HG03442 (cell line): ENCODE measurements at regions not wholly inside any gene's neighbourhood (a gene's known extent, or its start where the extent isn't known, plus 50 kb on each side); places are given as distances from the start of the nearest gene placed in this dataset.
"Not testable (repeated sequence)": the region's sequence is repeated elsewhere in the genome, so short reads cannot be mapped to it uniquely, and the experiment has no call there.

Experiments used
- ATAC-seq: cut with Tn5 transposase; IDR thresholded peaks from one replicate; pipeline ENCODE4 v1.9.1; 2021; ENCODE audit warnings: mild to moderate bottlenecking, moderate library complexity; ENCODE audit not compliant: unreplicated experiment

DNA sequence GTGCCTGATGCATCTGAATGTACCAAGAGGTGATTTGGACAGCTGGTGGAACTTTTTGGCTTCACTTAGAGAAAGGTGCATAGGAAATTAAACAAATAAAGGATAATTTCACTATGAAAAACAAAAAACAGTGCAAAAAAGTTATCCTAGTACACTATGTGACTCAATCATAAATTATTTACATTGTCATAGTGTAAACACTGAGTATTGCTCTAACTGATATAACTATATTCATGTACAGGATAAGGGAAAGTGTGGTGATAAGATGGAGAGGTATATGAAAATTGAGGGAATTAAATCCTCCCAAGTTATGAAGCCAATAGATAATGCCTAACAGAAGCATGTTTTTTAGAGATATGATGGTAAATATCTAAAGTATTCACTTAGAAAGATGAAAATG lies 50.2 kb upstream of the CPNE4 start:
- no peak for ATAC-seq

DNA sequence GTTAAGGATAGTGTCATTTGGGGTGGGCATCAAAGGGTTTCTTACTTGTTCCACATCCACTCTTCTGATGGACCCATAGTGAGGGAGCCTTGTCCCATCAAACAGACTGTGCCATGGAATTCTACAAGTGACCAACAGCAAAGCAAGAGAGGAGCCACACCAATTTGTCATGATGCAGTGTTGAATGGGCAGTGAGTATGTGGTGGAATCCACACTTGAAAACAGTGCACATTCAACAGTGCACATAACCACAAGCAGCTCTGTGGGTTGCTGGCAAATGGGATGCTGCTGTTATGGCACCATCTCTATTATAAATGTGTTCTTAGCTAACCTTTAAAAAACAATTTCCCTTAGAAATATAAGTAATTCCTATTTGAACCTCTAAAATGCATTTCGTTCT lies 52.5 kb upstream of the CPNE4 start:
- ATAC-seq = no peak

DNA sequence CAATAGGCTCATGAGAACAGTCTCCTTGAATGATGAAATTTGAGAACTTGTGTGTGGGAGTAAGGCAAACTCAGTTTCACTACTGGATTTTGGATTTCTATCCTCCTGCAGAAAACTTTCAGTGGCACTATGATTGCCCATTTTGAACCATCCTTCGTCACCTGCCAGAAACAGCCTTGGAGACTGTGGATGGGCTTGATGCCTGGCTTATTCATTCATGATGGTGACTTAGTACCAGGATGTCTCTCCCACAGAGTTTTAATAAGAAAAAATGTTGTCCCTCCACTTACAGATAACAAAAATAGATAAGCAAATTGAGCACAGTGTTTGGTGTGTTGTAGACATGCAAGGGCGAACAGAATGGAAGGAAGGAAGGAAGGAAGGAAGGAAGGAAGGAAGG lies 53.5 kb upstream of the CPNE4 start:
- ATAC-seq = no peak

DNA sequence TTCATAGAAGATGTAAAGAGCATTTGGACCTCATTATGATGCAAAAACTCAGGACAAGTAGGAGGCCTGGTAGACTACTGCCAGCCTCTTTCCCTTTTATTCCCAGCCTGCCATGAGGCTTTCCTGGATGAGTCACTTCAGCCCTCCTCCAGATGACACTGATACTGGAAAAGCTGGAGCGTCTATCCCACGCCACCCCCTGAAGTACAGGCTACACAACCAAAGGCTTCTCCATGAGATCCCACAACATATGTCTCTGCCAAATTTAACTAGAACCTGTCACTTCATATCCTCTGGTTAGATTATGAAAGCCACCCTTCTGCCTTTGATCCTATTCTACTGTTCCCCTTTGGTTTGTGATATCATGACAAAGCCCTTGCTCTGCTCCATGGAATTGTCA lies 56.1 kb upstream of the CPNE4 start:
- no peak for ATAC-seq

DNA sequence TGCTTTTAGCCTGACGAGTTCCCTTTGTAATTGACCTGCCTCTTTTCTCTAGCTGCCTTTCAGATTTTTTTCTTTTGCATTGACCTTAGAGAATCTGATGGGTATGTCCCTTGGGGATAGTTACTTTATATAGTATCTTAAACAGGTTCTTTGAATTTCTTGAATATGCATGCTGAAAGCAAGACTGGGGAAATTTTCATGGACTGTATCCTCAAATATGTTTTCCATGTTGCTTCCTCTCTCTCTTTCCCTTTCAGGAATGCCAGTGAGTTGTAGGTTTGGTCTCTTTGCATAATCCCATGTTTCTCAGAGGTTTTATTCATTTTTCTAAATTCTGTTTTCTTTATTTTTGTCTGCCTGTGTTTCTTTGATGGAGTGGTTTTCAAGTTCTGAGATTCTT lies 81.8 kb upstream of the CPNE4 start:
- no peak for ATAC-seq

DNA sequence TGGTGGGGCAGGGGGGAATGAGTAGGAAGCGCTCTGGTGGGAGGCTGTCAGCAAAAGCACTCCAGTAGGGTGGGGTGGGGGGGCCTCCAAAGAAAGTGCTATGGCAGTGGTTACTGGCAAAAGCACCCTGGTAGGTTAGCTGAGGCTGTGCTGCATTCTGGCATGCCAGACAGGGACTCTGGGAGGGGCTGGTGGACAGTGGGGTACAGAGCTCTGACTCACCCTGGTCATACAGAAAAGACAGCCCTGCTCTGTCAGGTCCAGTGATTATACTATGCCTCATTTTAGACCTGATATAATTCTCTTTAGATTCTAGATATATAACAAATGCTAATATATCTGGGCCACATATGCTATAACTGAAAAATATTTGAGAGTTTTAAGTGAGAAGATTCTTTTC lies 82.8 kb upstream of the CPNE4 start:
- ATAC-seq = no peak

DNA sequence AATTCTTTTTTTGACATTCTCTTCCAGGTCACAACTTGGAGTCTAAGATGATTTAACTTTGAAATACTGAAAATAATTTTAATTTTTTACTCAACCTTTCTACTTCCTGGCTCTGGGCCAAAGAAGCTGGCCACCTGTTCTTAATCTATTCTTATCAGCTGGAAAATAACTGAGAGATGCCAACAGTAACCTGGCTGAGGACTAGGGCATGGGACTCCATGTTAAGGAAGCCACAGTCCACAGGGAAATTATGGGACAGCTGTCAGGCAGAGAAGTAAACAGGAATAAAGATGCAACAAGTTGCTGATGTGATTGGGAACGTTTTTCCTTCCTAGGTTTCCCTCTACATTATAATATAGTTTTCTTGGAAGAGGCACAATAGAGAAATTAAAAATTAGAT lies 84.7 kb upstream of the CPNE4 start:
- no peak for ATAC-seq

DNA sequence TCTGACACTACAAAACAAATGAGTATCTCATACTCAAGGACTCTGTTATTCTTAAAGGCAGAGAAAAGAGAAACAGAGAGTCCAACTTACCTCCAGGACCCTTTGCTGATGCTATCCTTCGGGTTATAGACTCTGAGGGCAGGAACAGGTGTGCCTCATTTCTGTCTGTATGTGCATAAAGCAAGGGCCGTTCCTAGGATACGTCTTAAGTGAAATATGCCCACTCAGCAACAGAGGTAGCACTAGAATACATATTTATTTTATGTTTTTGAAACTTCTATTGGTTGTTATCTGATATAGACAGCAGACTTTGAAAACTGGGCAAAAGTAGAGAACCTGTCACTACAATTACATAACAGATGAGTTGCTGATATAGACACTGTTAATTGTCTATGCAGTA lies 89.3 kb upstream of the CPNE4 start:
- no peak for ATAC-seq

DNA sequence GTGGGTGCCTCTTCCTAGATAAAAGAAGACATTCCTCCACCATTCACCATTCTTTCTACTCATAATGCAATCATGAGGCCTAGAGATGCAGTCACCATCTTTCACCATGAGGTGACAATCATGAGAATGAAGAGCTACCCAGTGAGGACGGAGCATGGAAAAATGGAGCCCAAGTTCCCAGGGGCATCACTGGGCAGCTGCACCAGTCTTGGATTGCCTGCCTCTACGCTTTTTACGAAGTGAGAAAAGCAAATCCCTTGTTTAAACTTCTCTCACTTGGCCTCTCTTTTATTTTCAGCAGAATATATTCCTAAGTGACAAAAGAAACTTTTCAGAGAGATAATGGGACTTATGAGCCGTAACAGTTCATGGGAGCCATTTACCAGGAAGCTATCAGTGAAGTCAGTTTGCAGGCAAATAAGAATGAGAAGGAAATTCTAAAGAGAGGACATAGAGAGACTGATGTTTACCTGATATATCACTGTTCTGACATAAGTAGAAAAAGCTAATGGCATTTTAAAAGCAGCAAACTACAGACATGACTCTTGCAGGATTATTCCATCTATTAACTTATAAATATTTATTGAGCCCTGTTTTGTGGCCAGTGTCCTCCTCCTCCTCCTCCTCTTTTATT lies 90.0 kb upstream of the CPNE4 start:
- ATAC-seq = no peak

DNA sequence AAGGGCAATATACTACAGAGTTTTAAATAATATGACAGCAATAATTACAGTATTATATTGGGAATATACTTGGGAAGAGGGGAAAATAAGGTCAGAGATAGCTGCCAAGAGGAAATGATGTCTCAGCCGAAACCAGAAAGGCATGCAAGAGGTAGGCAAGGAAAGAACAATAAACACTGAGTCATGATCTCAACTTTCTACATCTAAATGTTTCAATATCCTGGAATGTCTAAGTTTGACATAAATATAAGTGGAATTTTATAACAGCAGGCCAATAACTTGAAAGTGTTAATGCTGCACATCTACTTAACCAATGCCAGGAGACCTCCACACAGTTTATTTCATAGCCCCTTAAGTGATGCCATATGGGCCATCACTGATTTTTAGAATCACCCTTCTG lies 99.8 kb upstream of the CPNE4 start:
- ATAC-seq = no peak

DNA sequence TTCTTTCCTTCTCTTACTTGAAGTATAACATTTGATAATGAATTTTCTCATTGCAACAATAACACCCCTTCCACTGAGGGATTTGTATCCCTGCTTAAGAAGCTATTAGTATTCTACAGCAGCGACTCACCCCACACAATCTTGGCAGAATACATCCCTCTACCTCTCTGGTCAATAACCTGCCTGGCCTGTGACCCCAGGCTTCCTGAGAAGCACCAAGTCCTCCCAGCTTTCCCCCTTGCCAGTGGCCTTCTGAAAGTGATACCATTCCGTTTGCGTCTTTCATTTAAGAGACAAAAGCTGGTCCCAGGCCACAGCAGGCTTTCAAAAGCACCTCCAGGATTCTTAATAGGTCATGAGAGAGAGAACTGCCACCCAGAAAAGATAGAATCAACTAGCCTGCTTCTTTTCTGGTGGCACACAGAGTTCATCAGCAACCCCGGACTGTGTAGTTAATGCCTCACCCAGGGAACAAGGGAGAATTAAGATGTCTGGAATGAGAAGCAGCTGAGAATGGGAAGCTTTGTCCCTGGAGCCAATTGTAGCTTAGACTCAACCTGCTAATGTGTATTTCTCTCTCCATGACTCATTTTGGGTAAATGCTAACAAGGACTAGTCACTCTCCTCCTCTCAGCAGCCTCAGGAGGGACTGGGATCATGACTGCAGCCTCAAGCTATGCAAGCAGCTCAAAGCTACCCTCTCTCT lies 101.0 kb upstream of the CPNE4 start:
- ATAC-seq = no peak

DNA sequence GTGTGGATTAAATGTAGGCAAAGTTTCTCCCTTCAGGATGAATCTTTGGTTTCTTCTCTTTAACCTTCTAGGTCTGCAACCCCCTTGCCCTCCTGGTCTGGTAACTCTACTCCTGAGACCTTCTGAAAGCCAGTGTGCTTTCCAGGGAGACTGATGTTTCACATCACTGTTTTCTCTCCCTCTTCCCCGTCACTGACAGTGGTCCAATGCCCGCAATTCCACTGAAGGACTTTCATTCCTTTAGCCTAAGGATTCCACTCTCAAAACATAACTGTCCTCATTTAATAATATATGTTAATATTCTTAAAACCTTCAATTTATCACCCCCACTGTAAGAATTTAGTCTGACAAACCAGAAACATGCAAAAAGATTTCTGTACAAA lies 101.5 kb upstream of the CPNE4 start:
- ATAC-seq = no peak

DNA sequence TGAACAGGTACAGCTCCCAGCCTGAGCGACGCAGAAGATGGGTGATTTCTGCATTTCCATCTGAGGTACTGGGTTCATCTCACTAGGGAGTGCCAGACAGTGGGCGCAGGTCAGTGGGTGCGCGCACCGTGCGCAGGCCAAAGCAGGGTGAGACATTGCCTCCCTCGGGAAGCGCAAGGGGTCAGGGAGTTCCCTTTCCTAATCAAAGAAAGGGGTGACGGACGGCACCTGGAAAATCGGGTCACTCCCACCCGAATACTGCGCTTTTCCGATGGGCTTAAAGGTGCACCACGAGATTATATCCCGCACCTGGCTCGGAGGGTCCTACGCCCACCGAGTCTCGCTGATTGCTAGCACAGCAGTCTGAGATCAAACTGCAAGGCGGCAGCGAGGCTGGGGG lies 102.1 kb upstream of the CPNE4 start:
- not testable (repeated sequence) for ATAC-seq

DNA sequence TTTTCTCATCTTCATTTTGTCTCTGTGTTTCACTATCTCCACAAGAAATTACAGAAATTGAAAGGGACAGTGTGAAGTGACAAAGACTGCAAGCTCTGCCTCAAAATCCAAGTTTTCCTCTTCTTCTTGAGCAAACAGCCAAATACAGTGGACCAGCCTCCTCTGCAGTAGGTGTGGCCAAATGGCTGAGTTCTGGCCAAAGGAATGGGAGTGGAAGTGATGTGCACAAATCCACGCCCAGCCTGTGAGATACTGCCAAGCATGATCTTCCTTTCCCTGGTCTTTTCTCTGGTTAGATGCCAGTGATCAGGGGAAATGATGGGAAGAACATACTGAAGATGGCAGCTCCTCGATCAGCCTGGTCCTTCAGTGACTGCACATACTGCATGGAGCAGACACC lies 111.0 kb upstream of the CPNE4 start:
- ATAC-seq = no peak

DNA sequence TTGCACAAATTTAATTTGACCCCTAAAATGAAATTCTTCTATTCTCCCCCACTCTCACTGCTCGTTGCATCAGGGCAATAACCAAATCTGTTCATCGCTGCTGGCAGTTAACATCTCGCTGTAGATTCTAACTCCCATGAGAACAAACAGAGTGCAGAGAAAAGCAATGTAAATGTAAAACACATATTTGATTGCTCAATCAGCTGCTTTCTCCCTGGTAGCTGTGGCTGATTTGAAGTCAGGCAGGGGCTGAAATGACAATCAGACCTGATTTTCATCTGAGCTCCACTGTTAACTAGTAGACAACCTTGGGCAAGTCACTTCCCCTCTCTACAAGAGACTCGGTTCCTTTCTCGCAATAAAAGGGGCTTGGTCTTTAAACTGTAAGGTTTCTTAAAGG lies 119.8 kb upstream of the CPNE4 start:
- ATAC-seq = no peak

DNA sequence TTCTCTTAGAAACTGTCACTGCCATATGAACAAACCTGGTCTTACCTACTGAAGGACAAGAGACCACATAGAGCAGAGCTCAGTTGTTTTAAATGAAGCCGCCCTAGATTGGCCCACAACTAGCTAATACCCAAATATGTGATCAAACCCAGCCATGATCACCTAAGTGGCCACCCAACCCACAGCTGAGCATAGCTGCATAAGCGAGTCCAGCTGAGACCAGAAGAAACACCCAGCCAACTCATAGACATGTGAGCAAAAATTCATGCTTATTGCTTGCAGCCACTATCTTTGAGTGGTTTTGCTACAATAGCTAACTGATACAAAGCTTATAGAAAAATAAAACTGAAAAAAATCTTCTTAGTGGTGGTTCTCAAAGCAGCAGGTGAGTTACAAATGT lies 124.3 kb upstream of the CPNE4 start:
- no peak for ATAC-seq

DNA sequence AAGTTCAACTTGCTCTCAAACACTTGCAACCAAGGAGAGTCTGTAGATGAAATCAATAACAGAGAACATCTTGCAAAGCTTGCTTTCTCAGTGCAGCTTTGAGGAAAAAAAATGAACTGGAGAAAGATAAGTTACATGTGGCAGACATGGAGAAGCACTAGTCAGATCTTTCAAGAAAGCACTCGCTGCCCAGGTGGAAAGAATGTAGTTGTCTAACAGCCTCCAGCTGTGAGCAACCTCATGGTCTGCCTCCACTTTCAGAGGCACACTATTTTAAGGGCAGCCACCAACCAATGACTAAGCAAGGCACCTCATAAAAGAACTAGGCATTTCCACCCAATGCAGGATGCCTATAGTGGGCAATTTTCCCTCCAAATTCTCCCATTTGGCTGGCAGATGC lies 125.4 kb upstream of the CPNE4 start:
- no peak for ATAC-seq

DNA sequence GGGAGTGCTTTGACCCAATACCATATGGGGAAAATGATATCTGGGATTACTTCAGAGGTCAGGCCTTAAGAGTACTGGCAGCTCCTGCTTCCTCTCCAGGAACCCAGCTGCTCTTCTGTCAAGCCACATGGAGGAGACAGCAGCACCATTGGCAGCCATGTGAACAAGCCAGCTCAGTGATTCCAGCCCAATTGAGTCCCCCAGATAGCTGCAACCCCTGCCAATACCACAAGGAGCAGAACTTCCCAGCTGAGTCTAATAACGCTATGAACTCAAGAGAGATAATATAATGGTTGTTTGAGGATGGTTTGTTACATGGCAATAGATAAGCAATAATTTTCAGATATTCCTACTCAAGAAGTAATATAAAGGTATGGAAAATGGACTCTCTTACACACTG lies 126.8 kb upstream of the CPNE4 start:
- ATAC-seq = no peak

DNA sequence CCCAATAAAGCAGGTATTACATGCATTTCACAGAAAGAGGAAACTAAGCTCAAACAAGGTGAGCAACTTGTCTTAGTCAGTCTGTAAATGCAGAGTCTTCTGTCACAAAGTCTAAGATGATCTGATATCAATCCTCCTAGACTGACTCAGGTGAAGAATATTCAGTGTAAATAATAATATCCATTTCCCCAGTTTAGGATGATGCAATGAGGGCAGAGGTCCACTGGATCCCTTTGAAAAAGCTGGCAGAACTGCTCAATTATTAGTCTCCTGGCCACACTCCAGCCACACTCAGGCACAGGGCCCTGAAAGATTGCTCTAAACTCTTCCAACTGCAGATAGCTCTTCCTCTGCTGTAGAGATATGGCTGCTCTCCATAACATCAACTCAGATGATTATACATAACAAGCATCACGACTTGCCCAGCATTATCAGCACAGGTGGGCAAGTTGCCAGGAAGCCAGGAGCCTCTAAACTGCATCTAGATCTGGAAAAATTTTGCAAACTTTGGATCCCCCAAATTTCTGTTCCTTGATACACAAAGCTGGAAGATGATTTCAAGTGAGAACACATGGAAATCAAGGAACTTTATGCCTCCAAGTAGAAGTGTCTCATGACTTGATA lies 129.8 kb upstream of the CPNE4 start:
- no peak for ATAC-seq

DNA sequence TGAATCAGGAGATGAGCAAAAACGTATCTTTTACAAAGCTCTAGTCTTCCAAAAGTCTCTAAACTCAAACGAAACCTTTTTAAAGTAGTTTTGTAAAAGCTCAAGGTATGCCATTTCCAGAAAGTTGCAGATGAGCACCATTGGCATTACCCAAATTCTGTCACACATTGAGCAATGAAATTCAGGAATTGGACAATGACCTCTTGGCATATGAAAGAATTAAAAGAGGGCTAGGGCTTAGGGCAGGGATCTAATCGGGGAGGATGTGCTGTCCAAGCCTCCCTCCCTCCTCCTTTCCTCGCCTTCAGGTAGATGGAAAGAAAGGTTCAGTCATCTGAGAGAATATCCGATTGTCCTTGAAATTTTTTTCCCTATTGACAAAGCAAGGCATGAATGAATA lies 133.1 kb upstream of the CPNE4 start:
- no peak for ATAC-seq

DNA sequence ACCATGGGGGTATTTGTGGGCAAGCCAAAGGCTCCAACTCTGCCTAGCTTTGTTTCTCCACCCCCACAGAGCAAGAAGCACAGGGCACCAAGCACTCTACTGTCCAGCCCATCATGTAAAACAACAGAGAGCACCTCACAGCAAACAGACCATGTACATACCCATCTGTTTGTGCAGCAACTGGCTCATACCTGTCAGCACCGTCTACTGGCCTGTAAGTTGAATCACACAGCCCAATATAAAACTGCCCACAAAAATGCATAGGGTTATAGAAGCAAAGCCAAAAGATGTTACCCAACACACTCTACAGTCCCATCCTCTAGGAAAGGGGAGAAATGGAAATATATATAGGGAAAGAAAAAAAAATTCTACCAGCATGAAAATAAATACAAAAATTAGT lies 139.7 kb upstream of the CPNE4 start:
- ATAC-seq = no peak

DNA sequence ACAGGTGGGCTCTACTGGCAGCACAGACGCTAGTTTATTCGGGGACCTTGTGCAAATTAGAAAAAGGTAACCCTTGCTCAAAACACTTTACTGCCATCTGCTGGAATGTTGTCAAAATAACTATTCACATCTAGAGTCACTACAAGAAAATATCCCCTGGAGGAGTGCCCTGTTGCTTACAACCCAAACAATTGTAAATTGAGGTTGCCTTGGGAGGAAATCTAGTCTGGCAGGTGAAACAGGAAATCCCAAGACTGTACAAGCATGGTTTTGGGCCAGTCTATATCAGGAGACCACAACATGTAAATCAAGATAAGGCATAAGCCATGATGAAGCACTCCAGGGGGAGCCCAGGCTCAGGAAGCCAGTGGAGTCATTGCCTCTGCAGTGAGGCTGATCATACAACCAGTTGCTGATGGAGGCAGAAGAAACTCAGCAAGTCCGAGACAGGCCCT lies 136.8 kb upstream of the ACP3 start:
- no peak for ATAC-seq

DNA sequence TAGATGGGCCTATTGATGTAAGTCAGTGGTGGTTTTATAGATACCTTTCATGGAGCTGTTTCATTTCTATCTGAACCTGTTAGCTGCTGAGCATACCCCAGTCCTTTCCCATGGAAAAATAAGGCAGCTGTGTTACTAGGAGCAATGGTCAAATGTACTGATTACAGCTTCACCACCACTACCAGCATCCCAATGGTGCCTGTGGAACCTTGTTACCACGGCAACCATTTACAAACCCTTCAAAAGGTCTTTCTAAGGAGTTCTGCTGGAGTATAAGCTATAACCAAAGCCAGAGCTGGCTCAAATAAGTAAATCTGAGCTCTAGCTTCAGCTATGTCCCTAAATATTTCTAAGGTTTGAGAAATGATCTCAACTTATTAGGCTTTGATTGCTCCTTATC lies 133.4 kb upstream of the ACP3 start:
- no peak for ATAC-seq
